Tibial artery (tissue), 4 donors: ENCODE measurements at regions not wholly inside any gene's neighbourhood (a gene's known extent, or its start where the extent isn't known, plus 50 kb on each side); places are given as distances from the start of the nearest gene placed in this dataset.

Experiments used
- DNase-seq, 2 donors: peaks; one replicate each; pipeline ENCODE4 v3.0.0-alpha.2; 2019
- H3K27ac ChIP-seq, 2 donors: fragments of 200-600 bp; sonication (generic) in 1 of 2; 1 replicate in 1 of 2; 2 replicates in 1 of 2; pipeline ENCODE4 v1.5.1; 2018 to 2019; ENCODE audit warnings: mild to moderate bottlenecking in 1 of 2
- H3K27me3 ChIP-seq, 2 donors: fragments of 200-600 bp; sonication (generic) in 1 of 2; one replicate each; pipeline versions ENCODE4 v1.5.1 to v1.6.0; 2016 to 2019
- H3K36me3 ChIP-seq, 3 donors: fragments of 200-600 bp; sonication (generic) in 2 of 3; one replicate each; pipeline ENCODE4 v1.5.1; 2016 to 2019; ENCODE audit warnings: mild to moderate bottlenecking in 2 of 3
- H3K4me1 ChIP-seq, 4 donors: fragments of 200-600 bp; sonication (generic) in 2 of 4; 1 replicate in 3 of 4; 2 replicates in 1 of 4; pipeline ENCODE4 v1.5.1; 2016 to 2019
- H3K4me3 ChIP-seq, 2 donors: fragments of 200-600 bp; sonication (generic) in 1 of 2; 1 replicate in 1 of 2; 2 replicates in 1 of 2; pipeline ENCODE4 v1.5.1; 2018 to 2019; ENCODE audit warnings: mild to moderate bottlenecking in 2 of 2
- H3K9me3 ChIP-seq, 3 donors: fragments of 200-600 bp; sonication (generic) in 1 of 3; one replicate each; pipeline ENCODE4 v1.5.1; 2016 to 2019
- intact Hi-C: fragments of 100-400 bp; cut with DNase I; formaldehyde crosslinking; loops from one replicate; pipeline ENCODE4 v1.15.0; 2023; ENCODE audit warnings: low total_unique reads
- TF ChIP-seq, protein P1 (sequence below), 2 experiments: fragments of 200-600 bp in 1 of 2; fragments of 450-650 bp in 1 of 2; IDR thresholded peaks; one replicate each; pipeline ENCODE4 v1.5.1; 2017 to 2019; ENCODE audit warnings: antibody characterized with exemption in 2 of 2, mild to moderate bottlenecking in 1 of 2, moderate library complexity in 1 of 2

DNA sequence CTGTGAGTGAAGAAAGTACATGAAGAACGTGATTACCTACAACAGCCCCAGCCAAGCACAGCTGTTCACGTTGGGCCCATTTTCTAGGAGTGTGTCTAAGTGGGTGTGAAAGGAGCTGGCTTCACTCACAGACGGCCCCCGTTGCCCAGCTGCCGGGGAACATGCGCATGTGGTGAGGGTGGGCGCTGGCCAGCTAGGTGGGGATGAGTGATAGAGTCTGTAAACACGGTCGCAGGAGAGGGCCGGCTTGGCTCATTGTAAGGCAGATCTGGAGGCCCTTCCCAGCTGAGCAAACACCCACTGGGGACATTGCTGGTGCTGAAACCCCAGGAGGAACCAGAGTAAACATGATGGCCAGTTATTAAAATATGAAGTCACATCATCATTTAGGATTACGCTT lies 160.5 kb downstream of the TEX29 start:
- TF ChIP-seq, protein P1, sequence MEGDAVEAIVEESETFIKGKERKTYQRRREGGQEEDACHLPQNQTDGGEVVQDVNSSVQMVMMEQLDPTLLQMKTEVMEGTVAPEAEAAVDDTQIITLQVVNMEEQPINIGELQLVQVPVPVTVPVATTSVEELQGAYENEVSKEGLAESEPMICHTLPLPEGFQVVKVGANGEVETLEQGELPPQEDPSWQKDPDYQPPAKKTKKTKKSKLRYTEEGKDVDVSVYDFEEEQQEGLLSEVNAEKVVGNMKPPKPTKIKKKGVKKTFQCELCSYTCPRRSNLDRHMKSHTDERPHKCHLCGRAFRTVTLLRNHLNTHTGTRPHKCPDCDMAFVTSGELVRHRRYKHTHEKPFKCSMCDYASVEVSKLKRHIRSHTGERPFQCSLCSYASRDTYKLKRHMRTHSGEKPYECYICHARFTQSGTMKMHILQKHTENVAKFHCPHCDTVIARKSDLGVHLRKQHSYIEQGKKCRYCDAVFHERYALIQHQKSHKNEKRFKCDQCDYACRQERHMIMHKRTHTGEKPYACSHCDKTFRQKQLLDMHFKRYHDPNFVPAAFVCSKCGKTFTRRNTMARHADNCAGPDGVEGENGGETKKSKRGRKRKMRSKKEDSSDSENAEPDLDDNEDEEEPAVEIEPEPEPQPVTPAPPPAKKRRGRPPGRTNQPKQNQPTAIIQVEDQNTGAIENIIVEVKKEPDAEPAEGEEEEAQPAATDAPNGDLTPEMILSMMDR (IDR thresholded peaks at IDR 0.05): no peak
- no peak overlapping the region for H3K27ac ChIP-seq
- intact Hi-C loops: no loop called here

DNA sequence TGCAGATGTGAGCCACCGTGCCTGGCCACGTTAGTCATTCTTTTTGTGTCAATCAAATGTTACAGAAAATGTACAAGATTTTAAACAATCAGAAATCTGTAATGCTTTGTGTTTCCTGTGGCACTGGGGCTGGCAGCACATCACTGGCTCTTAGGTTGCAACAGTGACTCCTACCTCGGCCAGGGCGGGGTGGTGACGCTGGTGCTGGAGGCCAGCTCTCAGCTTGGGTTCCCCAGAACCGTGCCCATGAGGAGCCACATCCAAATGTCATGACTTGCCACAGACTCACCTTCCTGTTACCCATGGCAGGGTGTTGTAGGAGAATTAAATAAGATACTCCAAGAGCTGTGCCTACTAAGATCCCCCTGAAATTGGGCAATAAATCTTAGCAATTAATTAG lies 161.7 kb downstream of the TEX29 start:
- Histone ChIP-seq H3K36me3 (no peaks in the 10 kb centered on the region), H3K4me1 (no peaks in the 10 kb centered on the region), H3K9me3 (peaks cover 0 to 13% (median 10%) of the 10 kb centered on the region in 3 donors), H3K4me3 (no peak overlapping the region), H3K27me3 (peaks cover 0 to 11% of the 10 kb centered on the region in 2 donors), H3K27ac (no peak overlapping the region)
- DNase-seq: no peak
- intact Hi-C loops: no loop called here
- TF ChIP-seq, protein P1 (IDR thresholded peaks at IDR 0.05): no peak

More for the DNA sequence above, 160.5 kb downstream of the TEX29 start:
- Histone ChIP-seq H3K9me3 (peaks cover 0 to 3% (median 0%) of the 10 kb centered on the region in 3 donors), H3K4me3 (no peak overlapping the region), H3K27me3 (peaks cover 0 to 11% of the 10 kb centered on the region in 2 donors), H3K36me3 (no peaks in the 10 kb centered on the region), H3K4me1 (no peaks in the 10 kb centered on the region)
- no peak for DNase-seq

DNA sequence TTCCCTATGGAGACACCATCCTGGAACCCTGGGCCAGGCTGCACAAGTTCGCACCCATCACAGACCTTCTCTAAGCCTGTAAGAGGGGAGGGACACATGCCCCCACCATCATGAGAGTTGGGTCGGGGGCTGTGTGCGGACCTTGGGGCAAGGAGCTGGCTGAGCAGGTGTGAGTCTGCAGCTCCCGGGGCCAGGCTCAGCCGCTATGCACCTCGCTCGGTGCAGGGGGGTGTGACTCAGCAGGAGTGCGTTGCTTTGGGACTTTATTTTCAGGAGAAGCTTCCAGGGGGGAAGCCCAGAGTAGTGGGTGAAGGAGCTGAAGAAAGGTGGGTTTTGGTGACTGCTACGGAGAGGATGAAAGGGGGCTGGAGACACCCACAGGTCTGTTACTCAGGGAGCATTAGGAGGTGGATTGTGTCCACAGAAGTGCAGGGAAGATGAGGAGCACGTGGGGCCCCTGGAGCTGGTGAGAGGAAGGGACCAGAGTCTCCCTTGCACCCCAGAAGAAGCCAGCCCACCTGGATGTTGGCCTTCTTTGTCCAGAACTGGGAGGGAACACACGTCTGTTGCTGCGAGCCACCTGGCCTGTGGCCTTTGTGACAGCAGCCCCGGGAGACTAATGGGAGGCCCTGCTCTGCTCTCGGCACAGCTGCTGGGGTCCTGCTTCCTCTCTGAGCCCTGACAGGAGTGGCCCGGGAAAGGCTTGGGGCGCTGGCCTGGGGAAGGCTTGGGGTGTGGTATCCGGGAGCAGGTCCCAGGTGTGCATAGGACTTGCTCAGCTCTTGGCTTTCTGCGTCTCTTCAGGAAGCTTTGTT lies 162.6 kb downstream of the TEX29 start:
- TF ChIP-seq, protein P1 (IDR thresholded peaks at IDR 0.05): no peak
- peaks cover 0 to 22% (median 19%) of the 10 kb centered on the region in 3 donors for H3K9me3 ChIP-seq
- peaks cover 0 to 11% of the 10 kb centered on the region in 2 donors for H3K27me3 ChIP-seq
- H3K36me3 ChIP-seq: no peaks in the 10 kb centered on the region
- H3K4me1 ChIP-seq: no peaks in the 10 kb centered on the region
- H3K4me3 ChIP-seq: no peak overlapping the region
- no peak overlapping the region for H3K27ac ChIP-seq
- intact Hi-C loops: no loop called here
- DNase-seq: no peak

DNA sequence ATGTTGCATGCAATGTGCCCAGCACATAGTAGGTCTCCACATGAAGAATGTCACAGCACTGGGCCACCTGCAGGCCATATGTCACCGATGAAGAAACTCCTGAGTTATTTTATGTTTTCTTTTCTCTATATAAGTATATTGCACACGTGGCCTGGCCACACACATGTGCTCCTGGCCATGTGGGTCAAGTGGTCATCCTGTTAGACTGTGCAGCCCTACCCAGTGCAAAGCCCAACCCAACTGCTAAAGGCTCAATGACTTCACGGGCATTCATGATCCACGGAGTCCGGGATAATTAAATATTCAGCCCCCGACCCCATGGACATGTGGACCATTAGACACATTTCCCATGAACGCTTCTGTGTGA lies 163.2 kb downstream of the TEX29 start:
- no peak for DNase-seq

DNA sequence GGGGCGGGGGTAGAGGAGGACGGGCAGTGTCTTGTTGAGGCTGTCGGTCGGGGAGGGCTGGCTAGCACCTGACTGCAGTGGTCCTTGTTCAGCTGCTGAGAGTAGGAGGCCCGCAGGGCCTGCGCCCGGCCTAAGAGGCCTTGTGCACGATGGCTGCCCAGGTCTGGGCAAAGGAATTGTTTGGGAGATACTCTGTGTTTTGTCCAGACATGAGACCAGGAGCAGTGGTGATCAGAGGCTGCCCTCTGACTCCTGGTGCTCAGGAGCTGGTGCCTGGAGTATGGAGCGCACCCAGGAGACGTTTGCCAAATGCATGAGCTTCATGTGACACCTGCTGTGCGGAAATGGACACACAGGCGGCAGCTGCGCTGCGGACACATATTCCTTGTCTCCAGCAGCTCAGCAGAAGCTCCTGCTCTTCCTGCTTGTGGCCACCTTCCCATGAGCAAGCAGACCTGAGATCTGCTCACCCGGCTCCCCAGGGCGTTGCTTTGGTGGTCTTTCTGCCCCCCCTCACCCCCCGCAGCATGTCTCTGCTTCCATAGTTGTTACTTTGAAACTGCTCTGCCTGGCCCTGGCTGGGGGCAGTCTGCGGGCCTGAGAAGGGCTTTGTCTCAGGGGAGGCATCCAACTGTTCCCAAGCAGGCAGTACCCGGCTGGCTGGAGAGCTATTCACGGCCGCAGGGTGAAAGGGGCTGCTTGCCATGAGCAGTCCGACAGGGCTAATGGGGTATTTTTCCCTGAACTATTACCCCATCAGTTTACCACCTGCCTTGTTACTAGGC lies 163.9 kb downstream of the TEX29 start:
- no peaks in the 10 kb centered on the region for H3K4me1 ChIP-seq
- intact Hi-C loops: no loop called here
- no peak for DNase-seq
- TF ChIP-seq, protein P1 (IDR thresholded peaks at IDR 0.05): no peak
- no peak overlapping the region for H3K27ac ChIP-seq
- H3K9me3 ChIP-seq: peaks cover 0 to 29% (median 28%) of the 10 kb centered on the region in 3 donors
- no peak overlapping the region for H3K4me3 ChIP-seq
- peaks cover 0 to 15% of the 10 kb centered on the region in 2 donors for H3K27me3 ChIP-seq
- no peaks in the 10 kb centered on the region for H3K36me3 ChIP-seq

More for the DNA sequence above, 163.2 kb downstream of the TEX29 start:
- Histone ChIP-seq H3K4me3 (no peak overlapping the region), H3K27ac (no peak overlapping the region), H3K4me1 (no peaks in the 10 kb centered on the region), H3K9me3 (peaks cover 0 to 28% (median 25%) of the 10 kb centered on the region in 3 donors), H3K36me3 (no peaks in the 10 kb centered on the region), H3K27me3 (peaks cover 0 to 11% of the 10 kb centered on the region in 2 donors)
- intact Hi-C loops: no loop called here
- TF ChIP-seq, protein P1 (IDR thresholded peaks at IDR 0.05): no peak
